PC-3 (cell line): ENCODE measurements at regions not wholly inside any gene's neighbourhood (a gene's known extent, or its start where the extent isn't known, plus 50 kb on each side); places are given as distances from the start of the nearest gene placed in this dataset.

Source experiments
- EZH2 ChIP-seq: fragments of 300-600 bp; sonication (generic); IDR thresholded peaks from one replicate; pipeline ENCODE4 v1.6.1; 2017; ENCODE audit warnings: antibody characterized with exemption, mild to moderate bottlenecking, low read length; ENCODE audit not compliant: unreplicated experiment
- EZH2phosphoT487 ChIP-seq: fragments of 300-600 bp; sonication (generic); IDR thresholded peaks from 2 replicates; pipeline ENCODE4 v1.6.1; 2018; ENCODE audit warnings: mild to moderate bottlenecking, antibody characterized with exemption, low read length, borderline replicate concordance
- TF ChIP-seq, protein P1 (sequence below): fragments of 300-600 bp; sonication (generic); conservative IDR thresholded peaks from 2 replicates; pipeline ENCODE4 v1.5.1; 2017; ENCODE audit warnings: antibody characterized with exemption, low read depth, mild to moderate bottlenecking, low read length

DNA sequence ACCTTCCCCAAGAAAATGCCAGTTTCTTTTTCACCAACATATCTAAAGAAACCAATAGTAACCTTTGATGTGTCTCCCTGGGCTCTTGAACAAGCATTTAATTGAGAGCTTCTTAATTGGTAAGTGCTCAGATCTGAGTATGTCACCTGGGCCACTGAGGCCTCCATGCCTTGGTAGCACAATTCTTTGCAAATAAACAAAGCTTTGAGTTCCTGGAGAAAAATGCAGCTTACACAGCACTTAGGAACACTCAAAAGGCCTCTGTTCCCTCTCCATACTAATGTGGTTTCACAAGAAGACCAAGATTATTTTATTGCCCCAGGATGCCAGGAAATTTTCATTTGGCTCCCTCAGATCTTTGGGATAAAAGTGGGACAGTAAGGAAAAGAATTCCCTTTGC, 217.6 kb upstream of the CEP162 start:
- TF ChIP-seq, protein P1, sequence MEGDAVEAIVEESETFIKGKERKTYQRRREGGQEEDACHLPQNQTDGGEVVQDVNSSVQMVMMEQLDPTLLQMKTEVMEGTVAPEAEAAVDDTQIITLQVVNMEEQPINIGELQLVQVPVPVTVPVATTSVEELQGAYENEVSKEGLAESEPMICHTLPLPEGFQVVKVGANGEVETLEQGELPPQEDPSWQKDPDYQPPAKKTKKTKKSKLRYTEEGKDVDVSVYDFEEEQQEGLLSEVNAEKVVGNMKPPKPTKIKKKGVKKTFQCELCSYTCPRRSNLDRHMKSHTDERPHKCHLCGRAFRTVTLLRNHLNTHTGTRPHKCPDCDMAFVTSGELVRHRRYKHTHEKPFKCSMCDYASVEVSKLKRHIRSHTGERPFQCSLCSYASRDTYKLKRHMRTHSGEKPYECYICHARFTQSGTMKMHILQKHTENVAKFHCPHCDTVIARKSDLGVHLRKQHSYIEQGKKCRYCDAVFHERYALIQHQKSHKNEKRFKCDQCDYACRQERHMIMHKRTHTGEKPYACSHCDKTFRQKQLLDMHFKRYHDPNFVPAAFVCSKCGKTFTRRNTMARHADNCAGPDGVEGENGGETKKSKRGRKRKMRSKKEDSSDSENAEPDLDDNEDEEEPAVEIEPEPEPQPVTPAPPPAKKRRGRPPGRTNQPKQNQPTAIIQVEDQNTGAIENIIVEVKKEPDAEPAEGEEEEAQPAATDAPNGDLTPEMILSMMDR: no peak
- no peak for TF ChIP-seq EZH2phosphoT487
- no peak for TF ChIP-seq EZH2
